Common myeloid progenitor, CD34-positive (primary cell): ENCODE measurements at regions not wholly inside any gene's neighbourhood (a gene's known extent, or its start where the extent isn't known, plus 50 kb on each side); places are given as distances from the start of the nearest gene placed in this dataset.

Experiments used
- CTCF ChIA-PET: fragments of 350-600 bp; sonication (Branson Sonifier 250); formaldehyde crosslinking; loops from one replicate; lab custom pipeline; 2021; ENCODE audit warnings: antibody characterized with exemption; lab: Charles Lee
- POLR2A ChIA-PET: fragments of 350-600 bp; sonication (Branson Sonifier 250); formaldehyde crosslinking; loops from one replicate; lab custom pipeline; 2021; ENCODE audit warnings: antibody characterized with exemption; lab: Charles Lee
- DNase-seq, 3 donors: peaks; one replicate each; pipeline versions ENCODE4 v3.0.0 to v3.0.0-alpha.2; 2013
- H3K27ac ChIP-seq, 2 experiments: 1 replicate in 1 of 2; 2 replicates in 1 of 2; pipeline ENCODE4 v1.7.0; 2013; ENCODE audit warnings: inconsistent platforms in 2 of 2, low read length in 2 of 2, mild to moderate bottlenecking in 2 of 2, low read depth in 1 of 2, moderate library complexity in 1 of 2; ENCODE audit not compliant: severe bottlenecking in 2 of 2, insufficient read depth in 1 of 2, poor library complexity in 1 of 2
- H3K27me3 ChIP-seq, 5 experiments: replicated peaks in 2 of 5; 1 replicate in 3 of 5; 2 replicates in 2 of 5; pipeline versions ENCODE4 v1.6.1 to v1.7.0; 2013; ENCODE audit warnings: low read length in 4 of 5, mild to moderate bottlenecking in 2 of 5, moderate library complexity in 2 of 5, inconsistent platforms in 1 of 5; ENCODE audit not compliant: insufficient read depth in 5 of 5, control insufficient read depth in 4 of 5
- H3K36me3 ChIP-seq, 4 experiments: 1 replicate in 2 of 4; 2 replicates in 2 of 4; pipeline versions ENCODE4 v1.6.1 to v1.7.0; 2013; ENCODE audit warnings: low read length in 3 of 4, control low read depth in 1 of 4, mild to moderate bottlenecking in 1 of 4; ENCODE audit not compliant: control insufficient read depth in 4 of 4, insufficient read depth in 4 of 4
- H3K4me1 ChIP-seq, 4 experiments: 1 replicate in 3 of 4; 2 replicates in 1 of 4; pipeline versions ENCODE4 v1.6.1 to v1.7.1; 2013; ENCODE audit warnings: low read length in 3 of 4, mild to moderate bottlenecking in 3 of 4, control low read depth in 1 of 4, inconsistent platforms in 1 of 4, moderate library complexity in 1 of 4; ENCODE audit not compliant: control insufficient read depth in 4 of 4, insufficient read depth in 4 of 4; ENCODE audit errors: control extremely low read depth in 1 of 4
- H3K4me3 ChIP-seq, 7 experiments: 1 replicate in 4 of 7; 2 replicates in 3 of 7; pipeline versions ENCODE4 v1.5.1 to v1.7.0; 2013; ENCODE audit warnings: mild to moderate bottlenecking in 7 of 7, low read length in 6 of 7, moderate library complexity in 6 of 7, inconsistent platforms in 2 of 7, low read depth in 2 of 7, control low read depth in 1 of 7; ENCODE audit not compliant: insufficient read depth in 4 of 7, control insufficient read depth in 1 of 7; ENCODE audit errors: extremely low read depth in 1 of 7
- H3K9me3 ChIP-seq, 5 experiments: 1 replicate in 4 of 5; 2 replicates in 1 of 5; pipeline versions ENCODE4 v1.6.1 to v1.7.1; 2013; ENCODE audit warnings: low read length in 4 of 5, mild to moderate bottlenecking in 2 of 5, inconsistent platforms in 1 of 5, low read depth in 1 of 5, moderate library complexity in 1 of 5; ENCODE audit not compliant: control insufficient read depth in 4 of 5, insufficient read depth in 2 of 5; ENCODE audit errors: control extremely low read depth in 1 of 5
- WGBS: methylation state at CpG from one replicate; pipeline ENCODE4 v1.1.5; 2013; ENCODE audit not compliant: insufficient coverage; 5-methylcytosine and 5-hydroxymethylcytosine counted together

- 93% methylated on average over 3 of the region's 4 CpGs for WGBS
- no peak overlapping the region for H3K4me3 ChIP-seq
- H3K4me1 ChIP-seq, result peaks cover 0 to 6% (median under 1%) of the 10 kb centered on the region in 4 experiments
- peaks cover 0 to 2% (median 0%) of the 10 kb centered on the region in 5 experiments for H3K9me3 ChIP-seq
- H3K36me3 ChIP-seq, result no peaks in the 10 kb centered on the region
- POLR2A ChIA-PET, result no interaction called here
- no peak for DNase-seq
- CTCF ChIA-PET, result no interaction called here
- H3K27me3 ChIP-seq, result no peaks in the 10 kb centered on the region
- H3K27ac ChIP-seq, result no peak overlapping the region
Measured at GRCh38 chr5:165565911-165566310, 2060.5 kb downstream of the MAT2B start.

- ChIA-PET CTCF (no interaction called here), POLR2A (no interaction called here)
- H3K27me3 ChIP-seq, result no peaks in the 10 kb centered on the region
- H3K4me1 ChIP-seq, result peaks cover 0 to 11% (median 3%) of the 10 kb centered on the region in 4 experiments
- WGBS, result 60% methylated on average over 2 of the region's 7 CpGs
- peak; percentile 11 to 89 (median 73) for DNase-seq
- H3K27ac ChIP-seq, result no peak overlapping the region
- no peak overlapping the region for H3K4me3 ChIP-seq
- peaks cover 0 to 3% (median 0%) of the 10 kb centered on the region in 5 experiments for H3K9me3 ChIP-seq
- H3K36me3 ChIP-seq, result no peaks in the 10 kb centered on the region
Measured at GRCh38 chr5:165569551-165569950, 2064.1 kb downstream of the MAT2B start.

GRCh38 chr5:165573445-165573844, 2068.0 kb downstream of the MAT2B start:
- no peak overlapping the region for H3K27ac ChIP-seq
- ChIA-PET CTCF (no interaction called here), POLR2A (no interaction called here)
- no peaks in the 10 kb centered on the region for H3K27me3 ChIP-seq
- 96% methylated on average over 3 of the region's 4 CpGs for WGBS
- no peaks in the 10 kb centered on the region for H3K36me3 ChIP-seq
- peaks cover 0 to 13% (median 5%) of the 10 kb centered on the region in 4 experiments for H3K4me1 ChIP-seq
- H3K4me3 ChIP-seq, result no peak overlapping the region
- no peak for DNase-seq
- peaks cover 0 to 3% (median 0%) of the 10 kb centered on the region in 5 experiments for H3K9me3 ChIP-seq

GRCh38 chr5:165574100-165574499, 2068.7 kb downstream of the MAT2B start:
- H3K36me3 ChIP-seq, result no peaks in the 10 kb centered on the region
- no CpG with 5 or more reads among the region's 2 CpGs for WGBS
- no peak for DNase-seq
- H3K27me3 ChIP-seq, result no peaks in the 10 kb centered on the region
- peaks cover 0 to 13% (median 5%) of the 10 kb centered on the region in 4 experiments for H3K4me1 ChIP-seq
- CTCF ChIA-PET, result no interaction called here
- peaks cover 0 to 3% (median 0%) of the 10 kb centered on the region in 5 experiments for H3K9me3 ChIP-seq
- no peak overlapping the region for H3K4me3 ChIP-seq
- POLR2A ChIA-PET, result no interaction called here
- H3K27ac ChIP-seq, result no peak overlapping the region

- CTCF ChIA-PET, result no interaction called here
- no peaks in the 10 kb centered on the region for H3K36me3 ChIP-seq
- H3K4me1 ChIP-seq, result peaks cover 0 to 10% (median 4%) of the 10 kb centered on the region in 4 experiments
- no peaks in the 10 kb centered on the region for H3K27me3 ChIP-seq
- no peak for DNase-seq
- no peak overlapping the region for H3K27ac ChIP-seq
- 100% methylated on average over 1 of the region's 3 CpGs for WGBS
- H3K4me3 ChIP-seq, result no peak overlapping the region
- H3K9me3 ChIP-seq, result peaks cover 0 to 2% (median 0%) of the 10 kb centered on the region in 5 experiments
- POLR2A ChIA-PET, result no interaction called here
Measured at GRCh38 chr5:165576678-165577275, 2071.4 kb downstream of the MAT2B start.

GRCh38 chr5:165579911-165580310, 2074.5 kb downstream of the MAT2B start:
- ChIA-PET POLR2A (no interaction called here), CTCF (no interaction called here)
- Histone ChIP-seq H3K4me1 (no peaks in the 10 kb centered on the region), H3K9me3 (no peaks in the 10 kb centered on the region), H3K4me3 (no peak overlapping the region), H3K36me3 (no peaks in the 10 kb centered on the region), H3K27me3 (no peaks in the 10 kb centered on the region), H3K27ac (no peak overlapping the region)
- DNase-seq, result no peak

GRCh38 chr5:165594693-165595092, 2089.3 kb downstream of the MAT2B start:
- no peak overlapping the region for H3K27ac ChIP-seq
- H3K4me1 ChIP-seq, result no peaks in the 10 kb centered on the region
- no peaks in the 10 kb centered on the region for H3K27me3 ChIP-seq
- POLR2A ChIA-PET, result no interaction called here
- DNase-seq, result no peak
- H3K4me3 ChIP-seq, result no peak overlapping the region
- no peaks in the 10 kb centered on the region for H3K36me3 ChIP-seq
- WGBS, result no CpG with 5 or more reads among the region's 1 CpG
- H3K9me3 ChIP-seq, result no peaks in the 10 kb centered on the region
- CTCF ChIA-PET, result no interaction called here
